RWPE1 (cell line): ENCODE measurements at regions not wholly inside any gene's neighbourhood (a gene's known extent, or its start where the extent isn't known, plus 50 kb on each side); places are given as distances from the start of the nearest gene placed in this dataset.
"Not testable (repeated sequence)": the region's sequence is repeated elsewhere in the genome, so short reads cannot be mapped to it uniquely, and the experiment has no call there.

ENCODE experiments used
- CTCF ChIA-PET: fragments of 350-600 bp; sonication (Branson Sonifier 250); formaldehyde crosslinking; extraction: SDS; loops from one replicate; lab custom pipeline; 2021; lab: Yijun Ruan, JAX
- POLR2A ChIA-PET: fragments of 400-600 bp; formaldehyde crosslinking; extraction: SDS; loops from one replicate; lab custom pipeline; 2020; ENCODE audit warnings: antibody characterized with exemption; ENCODE audit not compliant: low non-redundant PET; lab: Yijun Ruan, JAX
- DNase-seq: peaks from one replicate; pipeline ENCODE4 v3.0.0; 2012; ENCODE audit warnings: low spot score
- H3K27ac ChIP-seq: fragments of 450-650 bp; 2 replicates; pipeline ENCODE4 v1.5.1; 2017
- TF ChIP-seq, protein P1 (sequence below): fragments of 450-650 bp; conservative IDR thresholded peaks from 2 replicates; pipeline ENCODE4 v1.5.1; 2017; ENCODE audit warnings: low read depth, mild to moderate bottlenecking

DNA sequence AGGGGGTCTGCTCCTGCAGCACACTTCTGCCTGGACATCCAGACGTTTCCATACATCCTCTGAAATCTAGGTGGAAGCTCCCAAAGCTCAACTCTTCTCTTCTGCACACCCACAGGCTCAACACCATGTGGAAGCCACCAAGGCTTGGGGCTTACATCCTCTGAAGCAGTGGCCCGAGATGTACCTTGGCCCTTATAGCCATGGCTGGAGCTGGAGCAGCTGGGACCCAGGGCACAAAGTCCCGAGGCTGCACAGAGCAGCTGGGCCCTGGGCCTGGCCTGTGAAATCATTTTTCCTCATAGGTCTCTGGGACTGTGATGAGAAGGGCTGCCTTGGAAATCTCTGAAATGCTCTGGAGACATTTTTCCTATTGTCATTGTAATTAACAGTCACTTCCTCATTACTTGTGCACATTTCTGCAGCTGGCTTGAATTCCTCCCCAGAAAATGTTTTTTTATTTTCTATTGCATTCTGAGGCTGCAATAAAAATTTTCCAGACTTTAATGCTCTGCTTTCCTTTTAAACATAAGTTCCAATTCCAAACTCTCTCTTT, 645.6 kb downstream of the RWDD3 start:
- POLR2A ChIA-PET = no interaction called here
- no peak overlapping the region for H3K27ac ChIP-seq
- DNase-seq = no peak
- TF ChIP-seq, protein P1, sequence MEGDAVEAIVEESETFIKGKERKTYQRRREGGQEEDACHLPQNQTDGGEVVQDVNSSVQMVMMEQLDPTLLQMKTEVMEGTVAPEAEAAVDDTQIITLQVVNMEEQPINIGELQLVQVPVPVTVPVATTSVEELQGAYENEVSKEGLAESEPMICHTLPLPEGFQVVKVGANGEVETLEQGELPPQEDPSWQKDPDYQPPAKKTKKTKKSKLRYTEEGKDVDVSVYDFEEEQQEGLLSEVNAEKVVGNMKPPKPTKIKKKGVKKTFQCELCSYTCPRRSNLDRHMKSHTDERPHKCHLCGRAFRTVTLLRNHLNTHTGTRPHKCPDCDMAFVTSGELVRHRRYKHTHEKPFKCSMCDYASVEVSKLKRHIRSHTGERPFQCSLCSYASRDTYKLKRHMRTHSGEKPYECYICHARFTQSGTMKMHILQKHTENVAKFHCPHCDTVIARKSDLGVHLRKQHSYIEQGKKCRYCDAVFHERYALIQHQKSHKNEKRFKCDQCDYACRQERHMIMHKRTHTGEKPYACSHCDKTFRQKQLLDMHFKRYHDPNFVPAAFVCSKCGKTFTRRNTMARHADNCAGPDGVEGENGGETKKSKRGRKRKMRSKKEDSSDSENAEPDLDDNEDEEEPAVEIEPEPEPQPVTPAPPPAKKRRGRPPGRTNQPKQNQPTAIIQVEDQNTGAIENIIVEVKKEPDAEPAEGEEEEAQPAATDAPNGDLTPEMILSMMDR = no peak
- CTCF ChIA-PET = no interaction called here

DNA sequence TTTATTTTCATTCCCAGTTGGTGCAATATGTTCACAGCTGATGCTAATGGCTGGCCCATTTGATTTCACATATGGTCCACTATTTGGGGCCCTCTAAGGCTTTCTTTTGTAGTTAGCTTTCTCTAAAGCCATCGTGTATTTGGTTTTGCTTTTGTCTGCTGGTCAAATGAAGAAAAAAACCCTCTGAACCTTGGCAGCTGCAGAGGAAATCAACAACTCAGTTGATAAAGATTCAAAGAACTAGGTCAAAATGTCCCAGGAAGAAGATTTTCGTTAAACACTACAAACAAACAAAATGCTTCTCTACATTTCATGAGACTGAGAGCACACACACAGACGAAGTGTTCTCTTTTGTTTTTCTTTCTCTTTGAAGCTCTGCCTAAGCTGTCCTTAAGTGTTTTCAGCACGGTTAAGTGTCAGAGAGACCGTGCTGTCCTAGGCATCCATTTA, 655.0 kb downstream of the RWDD3 start:
- TF ChIP-seq, protein P1 = no peak
- no peak for DNase-seq
- CTCF ChIA-PET = no interaction called here
- H3K27ac ChIP-seq = no peak overlapping the region
- POLR2A ChIA-PET = no interaction called here

DNA sequence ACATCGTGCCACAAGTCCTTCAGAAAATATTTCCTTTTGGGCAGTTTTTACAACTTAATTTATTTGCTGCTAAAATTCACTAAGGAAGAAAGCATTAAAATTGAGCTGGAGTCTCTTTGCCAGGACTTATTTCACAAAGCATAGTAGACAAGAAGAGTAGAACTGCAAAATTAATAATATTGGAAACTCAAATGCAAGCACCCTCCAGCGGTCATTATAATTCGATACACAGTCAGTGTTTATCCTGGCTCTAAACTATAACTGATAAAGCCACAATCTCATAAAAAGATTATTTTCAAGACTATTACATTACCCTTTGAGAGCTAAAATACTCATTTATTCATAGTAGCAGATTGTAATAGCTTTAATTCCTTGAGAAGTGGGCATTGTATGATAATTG, 655.4 kb downstream of the RWDD3 start:
- ChIA-PET POLR2A (no interaction called here), CTCF (interaction anchor here (0.7 kb wide), 1 partner anchor 1052 kb away, joined by 3 read pairs; no protein-coding TSS in a partner anchor)
- DNase-seq = no peak
- no peak overlapping the region for H3K27ac ChIP-seq
- TF ChIP-seq, protein P1 = no peak

DNA sequence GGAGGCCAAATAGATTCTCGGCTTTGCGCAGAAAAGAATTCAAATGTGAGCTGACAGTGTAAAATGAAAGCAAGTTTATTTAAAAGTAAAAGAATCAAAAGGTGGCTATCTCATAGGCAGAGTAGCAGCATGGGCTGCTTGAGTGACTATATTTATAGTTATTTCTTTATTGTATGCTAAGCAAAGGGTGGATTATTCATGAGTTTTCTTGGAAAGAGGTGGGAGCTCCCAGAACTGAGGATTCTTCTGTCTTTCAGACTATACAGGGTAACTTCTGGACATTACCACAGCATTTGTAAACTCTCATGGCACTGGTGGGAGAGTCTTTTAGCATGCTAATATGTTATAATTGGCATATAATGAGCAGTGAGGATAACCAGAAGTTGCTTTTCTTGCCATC, 659.9 kb downstream of the RWDD3 start:
- no peak for DNase-seq
- TF ChIP-seq, protein P1 = no peak
- ChIA-PET POLR2A (no interaction called here), CTCF (no interaction called here)
- no peak overlapping the region for H3K27ac ChIP-seq

DNA sequence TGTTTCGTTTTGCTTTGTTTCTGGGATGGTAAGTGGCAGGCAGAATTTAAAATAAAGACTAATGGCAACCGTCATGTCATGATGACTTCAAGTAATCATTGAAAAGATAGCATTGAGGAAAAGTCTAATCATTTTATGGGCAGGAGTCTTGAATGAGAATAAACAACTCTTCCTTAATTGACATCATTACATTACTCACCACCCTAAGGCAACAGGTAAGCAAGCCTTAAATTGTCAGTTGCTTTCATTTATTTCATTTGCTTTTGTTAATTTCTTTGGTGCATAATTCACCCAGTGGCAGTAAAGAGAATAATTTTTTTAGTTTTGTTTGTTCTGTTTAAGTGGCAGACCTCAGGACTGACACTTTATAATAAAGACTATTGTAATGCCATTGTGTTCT, 669.0 kb downstream of the RWDD3 start:
- CTCF ChIA-PET = interaction anchor here (0.5 to 0.6 kb wide), 2 partner anchors 54 to 1338 kb away, joined by 3 to 4 read pairs; no protein-coding TSS in a partner anchor

DNA sequence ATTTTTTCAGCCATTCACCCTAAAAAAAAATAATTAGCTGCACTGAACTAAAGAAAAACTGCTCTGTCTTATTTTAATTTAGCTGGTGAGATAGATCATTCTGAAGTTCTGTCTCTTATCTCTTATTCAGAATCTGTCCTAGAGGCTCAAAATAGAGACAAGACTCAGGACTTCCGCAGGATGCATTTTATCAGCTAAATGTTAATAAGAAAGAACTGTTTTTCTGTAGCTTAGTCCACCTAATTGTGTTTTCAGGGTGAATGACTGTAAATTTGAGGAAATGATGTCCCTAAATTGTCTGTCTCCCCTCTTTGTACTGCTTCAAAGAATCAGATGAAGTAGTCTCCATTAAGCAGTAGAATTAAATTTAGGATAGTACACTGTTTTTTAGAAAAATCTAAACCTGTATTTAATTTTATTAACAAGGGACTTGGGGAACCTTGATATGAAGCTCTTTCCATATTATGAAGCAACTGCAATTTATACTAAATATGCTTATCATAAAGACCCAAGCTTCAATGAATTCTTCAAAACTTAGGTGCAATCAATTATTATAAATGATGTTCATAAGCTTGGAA, 671.9 kb downstream of the RWDD3 start:
- DNase-seq = no peak
- ChIA-PET POLR2A (no interaction called here), CTCF (interaction anchor here (0.7 kb wide), 1 partner anchor 228 kb away, joined by 3 read pairs; no protein-coding TSS in a partner anchor)

More for the DNA sequence above, 669.0 kb downstream of the RWDD3 start:
- no peak overlapping the region for H3K27ac ChIP-seq
- POLR2A ChIA-PET = no interaction called here
- TF ChIP-seq, protein P1 = no peak
- DNase-seq = peak; percentile 20

DNA sequence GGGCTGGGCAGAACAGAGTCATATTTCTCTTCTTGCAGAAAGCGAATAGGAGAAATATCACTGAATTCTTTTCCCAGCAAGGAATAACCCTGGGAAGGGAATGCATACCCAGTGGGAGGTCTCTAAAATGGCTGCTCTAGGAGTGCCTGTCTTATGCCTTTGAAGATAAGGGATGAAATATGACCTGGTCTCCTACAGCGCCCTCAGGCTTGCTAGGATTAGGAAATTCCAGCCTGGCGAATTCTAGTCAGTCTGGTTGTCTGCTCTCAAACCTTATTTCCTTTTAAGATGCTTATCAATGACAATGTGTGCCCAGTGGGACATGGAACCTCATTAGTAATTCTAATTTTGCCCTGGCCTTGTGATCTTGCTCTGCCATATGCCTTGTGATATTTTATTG, 677.7 kb downstream of the RWDD3 start:
- DNase-seq, CTCF ChIA-PET, H3K27ac ChIP-seq, POLR2A ChIA-PET: not testable (repeated sequence)

More for the DNA sequence above, 671.9 kb downstream of the RWDD3 start:
- no peak overlapping the region for H3K27ac ChIP-seq
- TF ChIP-seq, protein P1 = no peak
